CD14-positive monocyte (primary cell): ENCODE measurements at regions not wholly inside any gene's neighbourhood (a gene's known extent, or its start where the extent isn't known, plus 50 kb on each side); places are given as distances from the start of the nearest gene placed in this dataset.

ENCODE experiments used
- DNase-seq, 3 donors: peaks; one replicate each; pipeline ENCODE4 v3.0.0-alpha.2; 2011 to 2022
- H2AFZ ChIP-seq: 2 replicates; pipeline ENCODE4 v1.6.0; 2012; ENCODE audit warnings: mild to moderate bottlenecking, low read depth, low read length, inconsistent platforms; ENCODE audit not compliant: insufficient read depth, poor library complexity, severe bottlenecking
- H3K27ac ChIP-seq, 2 donors: 1 replicate in 1 of 2; 2 replicates in 1 of 2; pipeline ENCODE4 v1.5.1; 2012 to 2013; ENCODE audit warnings: low read length in 2 of 2, control low read depth in 1 of 2, inconsistent platforms in 1 of 2, low read depth in 1 of 2, mild to moderate bottlenecking in 1 of 2
- H3K27me3 ChIP-seq, 2 donors: one replicate each; pipeline versions ENCODE4 v1.6.0 to v1.6.1; 2011 to 2013; ENCODE audit warnings: low read length in 2 of 2; ENCODE audit not compliant: control insufficient read depth in 2 of 2, insufficient read depth in 2 of 2
- H3K36me3 ChIP-seq, 2 donors: replicated peaks in 1 of 2; 1 replicate in 1 of 2; 2 replicates in 1 of 2; pipeline versions ENCODE4 v1.5.1 to v1.6.1; 2012 to 2013; ENCODE audit warnings: low read length in 2 of 2, control low read depth in 1 of 2, inconsistent platforms in 1 of 2, mild to moderate bottlenecking in 1 of 2; ENCODE audit not compliant: insufficient read depth in 2 of 2, control insufficient read depth in 1 of 2
- H3K4me1 ChIP-seq, 2 donors: 1 replicate in 1 of 2; 2 replicates in 1 of 2; pipeline versions ENCODE4 v1.5.1 to v1.6.1; 2012 to 2013; ENCODE audit warnings: low read length in 2 of 2, control low read depth in 1 of 2, inconsistent platforms in 1 of 2, mild to moderate bottlenecking in 1 of 2, moderate library complexity in 1 of 2; ENCODE audit not compliant: insufficient read depth in 2 of 2, control insufficient read depth in 1 of 2
- H3K4me2 ChIP-seq: replicated peaks from 2 replicates; pipeline ENCODE3; 2012; ENCODE audit warnings: low read length, moderate library complexity, mild to moderate bottlenecking; ENCODE audit not compliant: poor library complexity, severe bottlenecking; ENCODE audit errors: extremely low read depth
- H3K4me3 ChIP-seq, 3 experiments: fragments of 200-600 bp in 1 of 3; sonication (generic) in 1 of 3; replicated peaks in 1 of 3; 1 replicate in 2 of 3; 2 replicates in 1 of 3; pipeline ENCODE4 v1.5.1; 2011 to 2013; ENCODE audit warnings: low read length in 3 of 3, mild to moderate bottlenecking in 3 of 3, control low read depth in 2 of 3, low read depth in 2 of 3, inconsistent platforms in 1 of 3, moderate library complexity in 1 of 3
- H3K79me2 ChIP-seq: 2 replicates; pipeline ENCODE4 v1.6.0; 2012; ENCODE audit warnings: mild to moderate bottlenecking, control low read depth, inconsistent platforms, low read length, moderate library complexity; ENCODE audit not compliant: insufficient read depth
- H3K9ac ChIP-seq: 2 replicates; pipeline ENCODE4 v1.6.0; 2017; ENCODE audit warnings: low read length, mild to moderate bottlenecking; ENCODE audit not compliant: insufficient read depth, poor library complexity, severe bottlenecking
- H3K9me3 ChIP-seq, 2 donors: replicated peaks in 1 of 2; 1 replicate in 1 of 2; 2 replicates in 1 of 2; pipeline versions ENCODE4 v1.5.1 to v1.6.1; 2012 to 2013; ENCODE audit warnings: low read length in 2 of 2, control low read depth in 1 of 2; ENCODE audit not compliant: control insufficient read depth in 1 of 2, insufficient read depth in 1 of 2
- H4K20me1 ChIP-seq: 2 replicates; pipeline ENCODE4 v1.6.0; 2012; ENCODE audit warnings: mild to moderate bottlenecking, low read length, control low read depth, moderate library complexity; ENCODE audit not compliant: insufficient read depth
- H3K27ac Mint-ChIP-seq, 7 donors: one replicate each; pipeline ENCODE4 v1.8.0; 2020; ENCODE audit warnings: mild to moderate bottlenecking in 7 of 7, mixed read lengths in 7 of 7, moderate library complexity in 6 of 7, inconsistent platforms in 2 of 7
- H3K27me3 Mint-ChIP-seq, 3 donors: one replicate each; pipeline ENCODE4 v1.8.0; 2021 to 2022; ENCODE audit warnings: low read depth in 3 of 3, mild to moderate bottlenecking in 3 of 3, mixed read lengths in 3 of 3, moderate library complexity in 3 of 3, inconsistent platforms in 1 of 3
- H3K36me3 Mint-ChIP-seq, 2 donors: one replicate each; pipeline ENCODE4 v1.8.0; 2020; ENCODE audit warnings: mixed read lengths in 2 of 2, inconsistent platforms in 1 of 2, mild to moderate bottlenecking in 1 of 2
- H3K4me1 Mint-ChIP-seq: one replicate; pipeline ENCODE4 v1.8.0; 2020; ENCODE audit warnings: mild to moderate bottlenecking, mixed read lengths
- H3K4me3 Mint-ChIP-seq, 2 donors: one replicate each; pipeline ENCODE4 v1.8.0; 2020; ENCODE audit warnings: mild to moderate bottlenecking in 2 of 2, mixed read lengths in 2 of 2, moderate library complexity in 1 of 2
- H3K9me3 Mint-ChIP-seq, 7 donors: one replicate each; pipeline ENCODE4 v1.8.0; 2020 to 2022; ENCODE audit warnings: mixed read lengths in 7 of 7, mild to moderate bottlenecking in 6 of 7, moderate library complexity in 6 of 7, inconsistent platforms in 2 of 7
- WGBS: methylation state at CpG from one replicate; pipeline ENCODE4 v1.1.5; 2013; ENCODE audit warnings: missing lambda C conversion rate; ENCODE audit not compliant: insufficient coverage; 5-methylcytosine and 5-hydroxymethylcytosine counted together
- intact Hi-C, 2 donors: fragments of 100-400 bp; cut with micrococcal nuclease; formaldehyde crosslinking; loops; one replicate each; pipeline versions ENCODE4 v1.15.0 to v1.15.1; 2023
- TF ChIP-seq, protein P1 (sequence below): fragments of 200-600 bp; IDR thresholded peaks from one replicate; pipeline ENCODE4 v1.8.0; 2022; ENCODE audit warnings: antibody characterized with exemption, mild to moderate bottlenecking

DNA sequence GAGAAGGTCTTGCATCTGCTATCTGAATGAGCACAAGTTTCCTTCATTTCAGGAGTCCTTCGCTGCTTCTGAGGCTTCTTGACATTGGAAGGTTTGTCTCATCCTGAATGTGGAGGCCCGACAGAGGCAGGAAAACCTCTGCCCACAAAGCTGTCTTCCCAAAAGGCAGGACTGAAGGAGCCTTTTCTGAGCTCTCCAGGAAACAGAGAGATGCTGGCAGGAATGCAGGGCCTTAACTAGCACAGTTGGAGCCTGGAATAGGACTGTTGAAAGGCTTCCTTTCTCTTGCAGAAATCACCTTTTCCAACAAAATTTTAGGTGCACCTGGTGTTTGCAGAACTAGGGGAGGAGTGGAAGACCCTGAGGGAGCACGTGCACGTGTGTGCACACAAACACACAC lies 637.4 kb upstream of the MKI67 start:
- WGBS = 50% methylated on average over 2 of the region's 4 CpGs
- TF ChIP-seq, protein P1, sequence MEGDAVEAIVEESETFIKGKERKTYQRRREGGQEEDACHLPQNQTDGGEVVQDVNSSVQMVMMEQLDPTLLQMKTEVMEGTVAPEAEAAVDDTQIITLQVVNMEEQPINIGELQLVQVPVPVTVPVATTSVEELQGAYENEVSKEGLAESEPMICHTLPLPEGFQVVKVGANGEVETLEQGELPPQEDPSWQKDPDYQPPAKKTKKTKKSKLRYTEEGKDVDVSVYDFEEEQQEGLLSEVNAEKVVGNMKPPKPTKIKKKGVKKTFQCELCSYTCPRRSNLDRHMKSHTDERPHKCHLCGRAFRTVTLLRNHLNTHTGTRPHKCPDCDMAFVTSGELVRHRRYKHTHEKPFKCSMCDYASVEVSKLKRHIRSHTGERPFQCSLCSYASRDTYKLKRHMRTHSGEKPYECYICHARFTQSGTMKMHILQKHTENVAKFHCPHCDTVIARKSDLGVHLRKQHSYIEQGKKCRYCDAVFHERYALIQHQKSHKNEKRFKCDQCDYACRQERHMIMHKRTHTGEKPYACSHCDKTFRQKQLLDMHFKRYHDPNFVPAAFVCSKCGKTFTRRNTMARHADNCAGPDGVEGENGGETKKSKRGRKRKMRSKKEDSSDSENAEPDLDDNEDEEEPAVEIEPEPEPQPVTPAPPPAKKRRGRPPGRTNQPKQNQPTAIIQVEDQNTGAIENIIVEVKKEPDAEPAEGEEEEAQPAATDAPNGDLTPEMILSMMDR = no peak
- Histone ChIP-seq H3K4me3 (no peak overlapping the region), H3K9ac (no peak overlapping the region), H3K27me3 (no peaks in the 10 kb centered on the region), H3K36me3 (no peaks in the 10 kb centered on the region), H3K79me2 (no peaks in the 10 kb centered on the region), H2AFZ (no peak overlapping the region), H3K9me3 (no peaks in the 10 kb centered on the region), H4K20me1 (no peaks in the 10 kb centered on the region), H3K27ac (no peak overlapping the region), H3K4me2 (no peak overlapping the region), H3K4me1 (no peaks in the 10 kb centered on the region)
- no peak for DNase-seq
- Mint-ChIP-seq H3K27ac (no peak overlapping the region), H3K4me3 (no peak overlapping the region), H3K4me1 (no peaks in the 10 kb centered on the region), H3K27me3 (peaks cover 0 to 7% (median 4%) of the 10 kb centered on the region in 3 donors), H3K36me3 (no peaks in the 10 kb centered on the region), H3K9me3 (peaks cover 0 to 6% (median 0%) of the 10 kb centered on the region in 7 donors)
- intact Hi-C loops = no loop called here

DNA sequence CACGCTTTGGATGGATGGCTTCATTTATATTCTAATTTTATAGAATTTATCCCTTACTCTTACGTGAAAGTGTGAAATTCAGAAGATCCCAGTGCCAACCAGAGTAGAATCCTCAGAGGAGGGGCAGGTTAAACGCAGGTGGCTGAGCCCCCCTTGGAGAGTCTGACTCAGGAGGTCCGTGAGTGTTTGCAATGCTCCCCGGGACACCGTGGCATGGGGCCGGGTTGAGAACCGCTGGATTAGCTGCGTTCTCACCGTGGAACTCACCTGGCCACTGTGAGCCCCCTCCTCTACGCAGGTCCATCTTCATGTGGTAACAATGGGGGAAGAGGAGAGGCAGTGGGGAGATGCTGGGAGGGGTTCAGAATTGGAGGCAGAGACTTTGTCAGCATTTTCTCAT lies 638.0 kb upstream of the MKI67 start:
- Histone ChIP-seq H4K20me1 (no peaks in the 10 kb centered on the region), H3K4me3 (no peak overlapping the region), H2AFZ (no peak overlapping the region), H3K4me2 (no peak overlapping the region), H3K27ac (no peak overlapping the region), H3K27me3 (no peaks in the 10 kb centered on the region), H3K36me3 (no peaks in the 10 kb centered on the region), H3K9me3 (no peaks in the 10 kb centered on the region), H3K4me1 (no peaks in the 10 kb centered on the region), H3K79me2 (no peaks in the 10 kb centered on the region), H3K9ac (no peak overlapping the region)
- 93% methylated on average over 5 of the region's 11 CpGs for WGBS
- Mint-ChIP-seq H3K36me3 (no peaks in the 10 kb centered on the region), H3K27ac (no peak overlapping the region), H3K4me1 (no peaks in the 10 kb centered on the region), H3K9me3 (peaks cover 0 to 3% (median 0%) of the 10 kb centered on the region in 7 donors), H3K27me3 (peaks cover 0 to 6% (median 4%) of the 10 kb centered on the region in 3 donors), H3K4me3 (no peak overlapping the region)
- DNase-seq = no peak
- intact Hi-C loops = no loop called here
- TF ChIP-seq, protein P1 = no peak
